ENCODE measurements at regions not wholly inside any gene's neighbourhood (a gene's known extent, or its start where the extent isn't known, plus 50 kb on each side); places are given as distances from the start of the nearest gene placed in this dataset.

DNA sequence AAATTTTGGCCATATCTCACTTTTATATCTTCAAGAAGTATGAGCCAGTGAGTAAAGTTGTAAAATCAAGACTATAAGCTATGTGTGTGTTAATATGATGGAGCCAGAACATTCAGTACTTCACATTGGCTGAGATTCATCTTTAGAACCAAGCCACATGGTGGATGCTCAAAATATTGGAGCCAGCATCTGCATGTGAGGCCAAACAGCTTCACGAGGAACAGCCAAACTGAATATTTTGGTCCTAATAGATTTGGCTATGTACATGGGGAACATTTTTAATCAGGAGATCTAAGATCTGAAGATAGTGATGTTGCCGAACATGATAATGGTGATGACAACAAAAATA is 1089.8 kb downstream of the TUSC7 start:
- TF ChIP-seq, protein P1, sequence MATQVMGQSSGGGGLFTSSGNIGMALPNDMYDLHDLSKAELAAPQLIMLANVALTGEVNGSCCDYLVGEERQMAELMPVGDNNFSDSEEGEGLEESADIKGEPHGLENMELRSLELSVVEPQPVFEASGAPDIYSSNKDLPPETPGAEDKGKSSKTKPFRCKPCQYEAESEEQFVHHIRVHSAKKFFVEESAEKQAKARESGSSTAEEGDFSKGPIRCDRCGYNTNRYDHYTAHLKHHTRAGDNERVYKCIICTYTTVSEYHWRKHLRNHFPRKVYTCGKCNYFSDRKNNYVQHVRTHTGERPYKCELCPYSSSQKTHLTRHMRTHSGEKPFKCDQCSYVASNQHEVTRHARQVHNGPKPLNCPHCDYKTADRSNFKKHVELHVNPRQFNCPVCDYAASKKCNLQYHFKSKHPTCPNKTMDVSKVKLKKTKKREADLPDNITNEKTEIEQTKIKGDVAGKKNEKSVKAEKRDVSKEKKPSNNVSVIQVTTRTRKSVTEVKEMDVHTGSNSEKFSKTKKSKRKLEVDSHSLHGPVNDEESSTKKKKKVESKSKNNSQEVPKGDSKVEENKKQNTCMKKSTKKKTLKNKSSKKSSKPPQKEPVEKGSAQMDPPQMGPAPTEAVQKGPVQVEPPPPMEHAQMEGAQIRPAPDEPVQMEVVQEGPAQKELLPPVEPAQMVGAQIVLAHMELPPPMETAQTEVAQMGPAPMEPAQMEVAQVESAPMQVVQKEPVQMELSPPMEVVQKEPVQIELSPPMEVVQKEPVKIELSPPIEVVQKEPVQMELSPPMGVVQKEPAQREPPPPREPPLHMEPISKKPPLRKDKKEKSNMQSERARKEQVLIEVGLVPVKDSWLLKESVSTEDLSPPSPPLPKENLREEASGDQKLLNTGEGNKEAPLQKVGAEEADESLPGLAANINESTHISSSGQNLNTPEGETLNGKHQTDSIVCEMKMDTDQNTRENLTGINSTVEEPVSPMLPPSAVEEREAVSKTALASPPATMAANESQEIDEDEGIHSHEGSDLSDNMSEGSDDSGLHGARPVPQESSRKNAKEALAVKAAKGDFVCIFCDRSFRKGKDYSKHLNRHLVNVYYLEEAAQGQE (IDR thresholded peaks at IDR 0.05; ENCODE audit: insufficient read depth in 1 of 2, low read depth in 2 of 2, low read length in 2 of 2): no peak
- TF ChIP-seq POLR2AphosphoS5 (IDR thresholded peaks at IDR 0.05; ENCODE audit: low read depth, low read length) (no peak), TAF1 (IDR thresholded peaks at IDR 0.05; ENCODE audit: borderline replicate concordance, insufficient read depth, low read length) (no peak), FOXP2 (optimal IDR thresholded peaks at IDR 0.05; ENCODE audit: borderline replicate concordance, extremely low read depth, extremely low read length, insufficient read depth) (no peak), SIN3A (IDR thresholded peaks at IDR 0.05; ENCODE audit: borderline replicate concordance, insufficient read depth, low read length) (no peak)

Measured in PFSK-1 (cell line).